ENCODE measurements at regions not wholly inside any gene's neighbourhood (a gene's known extent, or its start where the extent isn't known, plus 50 kb on each side); places are given as distances from the start of the nearest gene placed in this dataset.

GRCh38 chr3:21188459-21188858 is 562.6 kb downstream of the ZNF385D start:
- no peak for TF ChIP-seq REST (IDR thresholded peaks at IDR 0.05; ENCODE audit: low read depth)
- TF ChIP-seq CTCF (IDR thresholded peaks at IDR 0.05 in 2 of 3, conservative IDR thresholded peaks at IDR 0.05 in 1 of 3; ENCODE audit: borderline replicate concordance in 1 of 3, insufficient read depth in 1 of 3, low read depth in 2 of 3, low read length in 2 of 3) = no peak
- no peak for TF ChIP-seq JUND (IDR thresholded peaks at IDR 0.05)
- no peak for TF ChIP-seq ZBTB33 (IDR thresholded peaks at IDR 0.05; ENCODE audit: extremely low read depth, insufficient replicate concordance, low read length)
- TF ChIP-seq POLR2A (IDR thresholded peaks at IDR 0.05; ENCODE audit: borderline replicate concordance, extremely low read depth, insufficient read depth, insufficient read length) = no peak

Data from HCT116 (cell line).